SU-DHL-6 (cell line): ENCODE measurements at regions not wholly inside any gene's neighbourhood (a gene's known extent, or its start where the extent isn't known, plus 50 kb on each side); places are given as distances from the start of the nearest gene placed in this dataset.

Experiments used
- CTCF ChIP-seq: fragments of 200-600 bp; sonication (generic); IDR thresholded peaks from one replicate; pipeline ENCODE4 v1.5.1; 2017; ENCODE audit warnings: antibody characterized with exemption, mild to moderate bottlenecking, low read length, moderate library complexity; ENCODE audit not compliant: insufficient read depth, poor library complexity, severe bottlenecking
- EZH2phosphoT487 ChIP-seq: fragments of 200-600 bp; sonication (generic), shearing (Covaris generic); conservative IDR thresholded peaks from 2 replicates; pipeline ENCODE4 v1.6.1; 2018; ENCODE audit warnings: mild to moderate bottlenecking, antibody characterized with exemption, low read length, moderate library complexity, mixed read lengths

- no peak for TF ChIP-seq CTCF
- TF ChIP-seq EZH2phosphoT487: no peak
Measured at GRCh38 chr14:88981948-88982347, 157.5 kb downstream of the TTC8 start.
